GDM1 (cell line): ENCODE measurements at regions not wholly inside any gene's neighbourhood (a gene's known extent, or its start where the extent isn't known, plus 50 kb on each side); places are given as distances from the start of the nearest gene placed in this dataset.
"Not testable (repeated sequence)": the region's sequence is repeated elsewhere in the genome, so short reads cannot be mapped to it uniquely, and the experiment has no call there.

ENCODE experiments used
- DNase-seq: peaks from one replicate; lab custom pipeline; 2025; lab: John Stamatoyannopoulos, UW

DNA sequence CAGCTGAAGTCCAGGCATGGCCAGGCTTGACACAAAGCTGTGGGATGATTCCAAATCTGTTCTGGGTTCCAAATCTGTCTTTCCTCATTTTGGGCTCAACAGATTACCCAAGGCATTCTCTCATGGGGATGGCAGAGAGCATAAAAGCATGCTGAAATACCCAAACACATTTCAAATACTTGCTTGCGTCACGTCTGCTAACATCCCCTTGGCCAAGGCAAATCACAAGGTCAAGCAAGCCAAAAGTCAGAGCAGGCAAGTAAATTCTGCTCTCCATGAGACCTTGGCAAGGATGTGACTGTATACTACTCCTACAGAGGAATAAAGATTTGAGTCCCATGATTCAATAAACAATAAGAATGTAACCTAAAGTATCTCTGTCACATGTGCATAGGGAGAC, 306.7 kb downstream of the EPB41L4A start:
- no peak for DNase-seq

DNA sequence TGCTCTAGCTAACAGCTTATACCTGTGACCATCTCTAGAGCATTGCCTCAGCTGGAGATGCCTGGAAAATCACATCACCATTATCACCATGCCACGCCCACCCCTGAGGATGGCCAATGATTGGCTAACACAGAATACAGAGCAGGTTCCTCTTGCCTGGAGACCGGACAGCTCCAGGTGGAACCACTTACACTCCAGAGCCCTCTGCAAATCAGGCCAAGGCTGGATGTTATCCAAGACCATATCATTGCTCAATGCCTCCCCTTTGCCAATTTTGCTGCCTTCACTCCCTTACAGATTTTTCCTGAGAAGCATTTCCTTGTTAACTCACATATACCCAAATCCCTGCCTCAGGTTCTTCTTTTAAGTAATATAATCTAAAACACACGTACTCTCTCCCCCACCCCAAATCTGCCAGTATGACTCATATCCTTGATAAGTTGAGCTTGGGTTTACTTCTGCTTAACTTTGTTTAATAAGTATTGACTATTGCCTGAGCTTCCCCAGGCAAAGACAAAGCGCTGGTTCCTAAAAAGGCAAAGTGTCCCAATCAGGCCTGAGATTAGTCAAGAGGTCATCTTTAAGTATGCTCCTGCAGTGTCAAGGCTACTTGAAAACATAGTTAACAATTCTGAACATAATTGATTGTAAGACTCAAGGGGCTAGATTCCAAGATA, 309.6 kb downstream of the EPB41L4A start:
- no peak for DNase-seq

DNA sequence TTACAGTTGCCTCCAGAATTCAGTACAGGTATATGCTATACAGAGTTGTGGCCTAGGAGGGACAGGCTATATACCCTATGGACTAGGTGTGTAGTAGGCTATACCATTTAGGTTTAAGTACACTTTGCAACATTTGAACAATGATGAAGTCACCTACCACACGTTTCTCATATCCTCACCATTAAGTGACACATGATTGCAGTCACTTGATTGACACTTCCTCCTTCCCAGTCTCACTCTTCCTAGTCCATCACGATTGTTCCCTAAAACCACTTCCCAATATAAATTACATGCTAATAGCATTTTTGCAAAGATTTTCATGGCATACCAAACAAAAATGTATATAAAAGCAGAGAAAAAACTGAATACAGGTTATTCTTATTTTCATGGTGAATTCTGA, 312.2 kb downstream of the EPB41L4A start:
- DNase-seq: no peak

DNA sequence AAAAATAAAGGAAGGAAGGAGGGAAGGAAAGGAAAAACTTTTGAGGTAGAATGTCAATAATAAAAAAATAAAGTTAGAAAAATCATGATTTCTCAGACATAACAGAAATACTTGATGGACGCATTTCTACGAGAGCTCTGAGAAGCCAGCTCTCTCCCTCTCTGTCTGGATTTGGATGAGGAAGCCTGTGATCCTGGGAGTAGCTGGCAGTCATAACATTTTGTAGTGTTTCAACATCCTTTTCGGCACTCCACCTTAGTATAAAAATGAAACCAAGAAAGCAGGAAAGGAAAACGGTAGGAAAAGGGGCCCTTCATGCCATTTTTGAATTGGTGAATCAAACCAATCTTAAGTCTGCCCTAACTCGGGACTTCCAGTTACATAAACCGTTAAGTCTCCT, 321.3 kb downstream of the EPB41L4A start:
- no peak for DNase-seq

DNA sequence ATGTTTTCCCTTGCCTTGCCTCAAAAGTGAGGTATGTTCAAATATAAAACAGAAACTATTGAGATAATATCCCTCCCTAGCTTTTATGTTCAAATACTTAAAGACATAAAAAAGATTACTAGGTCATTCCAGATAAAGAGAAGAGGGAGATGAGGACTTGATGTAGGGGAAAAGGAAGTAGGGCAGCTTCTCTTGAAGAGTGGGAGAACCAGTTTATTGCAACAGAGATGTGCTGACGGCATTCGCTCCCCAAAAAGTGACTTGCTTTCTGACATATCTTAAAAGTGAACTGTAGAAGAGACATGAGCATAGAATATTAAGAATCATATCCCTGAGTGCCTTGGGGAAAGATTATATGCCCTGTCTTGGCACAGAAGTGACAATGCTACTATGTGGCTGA, 330.2 kb upstream of the NREP start:
- DNase-seq: no peak

DNA sequence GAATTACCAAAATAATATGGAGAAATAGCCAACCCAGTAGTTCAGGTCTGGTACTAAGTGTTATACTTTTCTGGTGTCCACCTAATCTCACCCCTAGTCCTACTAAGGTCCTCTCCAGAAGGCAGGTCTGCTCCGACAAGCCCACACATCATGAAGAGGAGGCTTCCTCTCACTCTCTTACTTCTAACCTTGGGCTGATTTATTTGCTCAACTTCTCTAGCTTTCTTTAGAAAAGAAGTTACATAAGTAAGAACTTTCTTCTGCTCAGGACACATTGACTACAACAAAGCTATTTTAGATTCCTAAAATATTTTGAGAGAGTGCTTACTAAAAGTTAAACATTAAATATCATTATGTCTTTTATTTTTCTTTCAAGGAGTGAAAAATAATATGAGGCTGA, 329.7 kb upstream of the NREP start:
- no peak for DNase-seq

DNA sequence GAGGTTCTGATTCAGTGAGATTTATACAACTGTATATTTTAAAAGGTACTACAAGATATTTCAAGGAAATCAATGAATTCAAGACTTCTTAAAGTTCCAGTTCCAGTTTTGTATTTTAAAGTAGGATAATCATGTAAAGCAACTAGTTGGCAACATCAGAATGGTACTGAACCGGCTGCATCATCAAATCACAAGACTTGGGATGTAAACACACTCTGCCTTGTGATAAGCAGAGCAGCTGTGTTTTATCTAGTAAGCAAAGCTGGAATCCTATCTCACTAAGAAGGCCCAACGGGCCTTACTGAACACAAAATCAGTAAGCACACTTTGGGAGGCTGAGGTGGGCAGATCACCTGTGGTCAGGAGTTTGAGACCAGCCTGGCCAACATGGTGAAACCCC, 327.2 kb upstream of the NREP start:
- DNase-seq: no peak

DNA sequence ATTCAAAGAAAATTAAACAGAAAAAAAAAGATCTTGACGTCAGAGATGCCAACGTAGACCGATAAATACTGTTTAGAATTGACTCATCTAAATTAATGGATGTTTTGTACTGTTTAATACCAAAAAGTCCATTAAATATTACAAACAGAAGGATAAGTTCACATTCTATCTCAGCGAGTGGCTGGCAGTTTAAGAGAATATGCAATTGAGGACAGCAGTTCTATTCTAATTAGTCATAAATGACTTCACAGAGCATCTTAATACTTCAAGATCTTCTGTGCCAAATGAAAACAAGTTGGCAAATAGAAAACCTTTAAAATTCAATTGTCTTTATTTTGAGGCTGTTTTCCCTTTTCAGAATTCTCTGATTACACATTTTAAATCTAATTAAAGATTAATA, 326.6 kb upstream of the NREP start:
- no peak for DNase-seq

DNA sequence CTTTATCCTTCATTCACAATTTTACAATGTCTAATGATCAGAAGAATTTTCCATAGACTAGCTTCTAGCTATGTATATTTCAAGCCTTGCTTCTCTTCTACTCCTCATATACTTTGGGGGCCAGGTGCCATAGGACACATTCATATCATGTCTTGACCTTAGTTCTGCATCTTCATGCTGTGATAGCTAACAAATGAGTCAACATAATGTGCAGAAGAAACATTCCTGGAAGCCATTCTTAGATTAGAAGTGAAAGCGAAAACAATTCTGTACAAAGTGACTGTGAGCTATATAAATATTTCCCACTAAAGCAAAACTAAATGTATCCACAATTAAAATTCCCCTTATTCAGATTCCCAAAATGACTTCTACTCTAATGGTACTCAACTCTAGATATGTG, 320.2 kb upstream of the NREP start:
- DNase-seq: no peak

DNA sequence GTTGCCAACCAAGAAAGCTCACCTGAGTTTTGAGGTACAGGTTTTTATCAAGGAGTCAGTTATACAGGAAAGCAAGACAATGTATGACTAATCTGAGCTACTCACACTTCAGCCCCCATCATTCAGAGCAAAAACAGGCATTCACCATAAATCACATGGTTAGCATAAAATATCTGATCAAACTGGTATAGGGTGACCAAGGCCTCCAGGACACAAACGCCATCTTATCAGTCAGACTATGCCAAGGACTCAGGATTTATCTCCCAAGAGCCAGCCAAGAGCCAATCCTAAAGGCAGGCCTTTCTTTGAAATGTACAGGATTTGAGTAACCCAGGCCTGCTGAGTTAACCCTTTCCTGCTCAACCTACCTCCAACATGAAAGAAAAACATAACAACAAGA, 313.0 kb upstream of the NREP start:
- no peak for DNase-seq

DNA sequence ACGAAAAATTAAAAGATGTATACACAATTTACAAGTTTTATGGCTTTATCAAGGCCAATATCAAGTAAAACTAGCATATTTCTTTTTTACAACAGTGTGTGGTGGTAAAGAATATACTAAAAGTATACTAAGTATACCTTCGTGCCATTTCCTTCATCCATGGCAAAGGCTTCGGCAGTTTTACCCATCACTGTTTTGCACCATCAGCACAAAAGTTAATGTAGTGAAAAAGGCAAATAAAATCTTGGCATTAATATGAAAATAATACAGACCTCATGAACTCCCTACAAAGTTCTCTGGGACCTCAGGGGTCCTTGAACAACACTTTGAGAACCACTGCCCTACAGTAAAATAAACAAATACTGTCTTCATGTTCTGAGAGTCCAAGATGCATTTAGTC, 312.3 kb upstream of the NREP start:
- no peak for DNase-seq

DNA sequence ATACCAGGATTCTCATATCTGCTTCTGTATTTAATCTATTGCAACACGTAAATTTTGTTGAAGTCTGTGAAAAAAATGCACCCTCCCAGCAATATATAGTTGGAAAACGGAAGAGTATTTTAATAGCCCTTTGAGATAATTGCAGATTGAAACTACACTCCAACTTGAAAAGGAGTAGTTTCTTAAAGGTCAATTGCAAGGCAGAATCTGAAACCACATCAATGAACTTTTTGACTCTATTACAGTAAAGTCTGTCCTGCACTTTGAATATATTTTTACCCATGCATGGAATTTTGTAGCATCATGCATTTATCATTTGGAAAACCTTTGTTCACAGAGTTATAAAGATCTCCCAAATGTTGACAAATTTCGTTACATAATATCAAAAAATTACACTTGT, 311.6 kb upstream of the NREP start:
- DNase-seq: no peak

DNA sequence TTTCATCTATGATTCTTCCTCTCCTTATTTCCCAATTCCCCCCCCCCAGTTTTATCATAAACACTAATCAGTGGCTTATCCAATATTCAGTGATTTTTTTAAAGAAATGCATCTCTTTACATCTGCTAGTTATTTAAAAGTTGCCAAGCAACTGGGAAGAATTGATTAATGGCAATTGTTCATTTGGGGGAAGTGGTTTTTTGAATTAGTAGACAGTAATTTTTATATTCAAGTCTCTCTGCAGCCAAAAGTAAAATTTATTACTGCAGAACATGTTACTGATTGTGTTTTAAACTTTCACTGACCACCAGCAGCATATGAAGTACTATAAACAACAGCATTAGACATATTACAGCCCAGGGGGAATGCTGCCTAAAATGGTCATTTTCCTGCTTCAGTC, 308.8 kb upstream of the NREP start:
- DNase-seq: no peak

DNA sequence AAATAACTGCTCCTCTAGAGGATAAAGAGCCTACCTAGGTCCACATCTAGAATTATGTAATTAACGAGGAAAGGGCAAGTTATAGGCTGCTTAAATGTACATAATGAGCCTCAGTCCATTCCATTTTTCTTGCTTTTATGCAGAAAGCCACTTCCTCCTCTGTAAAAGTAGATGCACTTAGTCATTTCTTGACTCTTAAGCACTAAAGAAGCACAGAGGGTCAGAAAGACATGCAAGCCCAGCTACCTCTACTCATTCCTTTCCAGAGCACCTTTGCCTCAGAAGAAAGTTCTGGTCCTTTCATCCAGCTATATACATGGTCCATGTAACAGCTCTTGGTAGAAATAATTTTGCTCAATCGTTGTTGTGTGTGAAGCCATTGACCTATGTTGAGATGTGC, 308.0 kb upstream of the NREP start:
- no peak for DNase-seq

DNA sequence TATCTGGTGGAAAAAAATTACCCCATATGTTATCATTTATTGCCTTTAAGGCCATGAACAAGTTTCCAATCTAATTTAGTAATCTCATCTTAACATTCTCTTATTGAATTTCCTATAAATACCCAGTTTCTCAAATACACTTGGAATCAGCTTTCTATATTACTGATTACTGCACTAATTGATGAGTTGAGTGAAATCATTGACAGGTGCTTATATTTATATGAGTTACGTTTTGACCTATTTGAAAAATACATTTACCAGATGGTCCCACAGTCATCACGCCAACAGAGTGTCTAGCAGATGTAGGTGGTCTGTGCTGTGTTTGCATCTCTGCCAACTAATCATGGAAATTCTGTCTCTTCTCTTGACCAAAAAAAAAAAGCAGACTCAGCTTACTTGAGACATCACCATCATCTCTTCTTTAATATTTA, 307.3 kb upstream of the NREP start:
- no peak for DNase-seq

DNA sequence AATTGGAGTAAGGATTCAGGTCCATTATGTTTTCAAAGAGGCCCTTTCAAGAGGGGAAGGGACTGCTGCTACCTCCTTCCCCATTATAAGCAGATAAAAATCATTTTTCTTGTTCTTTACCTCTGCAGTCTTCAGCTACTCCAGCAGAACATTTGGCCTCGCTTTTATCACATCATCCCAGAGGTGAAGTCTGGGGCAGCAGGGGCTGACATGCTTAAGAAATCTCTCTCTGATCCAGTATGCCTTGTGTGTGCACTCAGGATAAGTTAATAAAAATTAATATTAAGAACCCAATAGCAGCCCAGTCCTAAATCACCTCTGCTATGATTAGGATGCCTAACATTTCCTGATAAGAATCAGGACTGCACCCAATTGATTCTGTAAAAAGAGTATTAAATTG, 306.9 kb upstream of the NREP start:
- no peak for DNase-seq

DNA sequence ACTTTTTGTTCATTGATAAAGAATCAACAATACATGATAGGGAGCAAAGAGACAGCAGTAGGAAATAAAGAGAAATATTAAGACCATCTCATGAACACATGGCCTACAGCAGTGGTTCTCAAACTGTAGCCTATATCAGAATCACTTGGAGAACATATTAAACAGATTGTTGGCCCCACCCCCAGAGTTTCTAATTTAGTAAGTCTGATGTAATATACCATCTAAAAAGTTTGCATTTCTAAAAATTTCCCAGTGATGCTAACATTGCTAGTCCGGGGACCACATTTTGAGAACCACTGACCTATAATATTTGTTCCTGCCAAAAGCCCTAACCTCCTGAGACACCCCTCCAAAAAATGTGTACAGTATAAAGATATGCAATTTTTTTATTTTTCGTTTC, 306.2 kb upstream of the NREP start:
- DNase-seq: no peak

DNA sequence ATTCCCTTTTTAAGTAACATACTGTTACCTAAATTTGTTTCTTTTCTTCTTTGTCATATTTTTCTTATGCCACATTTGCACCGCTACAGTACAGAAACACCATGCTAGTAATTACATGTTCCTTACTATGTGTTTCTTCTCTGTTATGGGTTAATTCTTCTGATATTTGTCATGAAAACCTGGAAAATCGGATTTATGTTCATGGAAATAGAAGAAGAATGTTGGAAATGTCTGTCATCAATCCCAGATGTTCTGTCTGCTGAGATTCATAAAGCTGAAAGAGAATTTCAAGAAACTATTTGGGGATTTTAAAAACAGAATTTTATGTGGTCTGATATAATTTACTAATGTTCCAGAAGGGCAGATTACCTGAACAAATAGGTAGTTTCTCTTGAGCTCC, 305.2 kb upstream of the NREP start:
- no peak for DNase-seq

DNA sequence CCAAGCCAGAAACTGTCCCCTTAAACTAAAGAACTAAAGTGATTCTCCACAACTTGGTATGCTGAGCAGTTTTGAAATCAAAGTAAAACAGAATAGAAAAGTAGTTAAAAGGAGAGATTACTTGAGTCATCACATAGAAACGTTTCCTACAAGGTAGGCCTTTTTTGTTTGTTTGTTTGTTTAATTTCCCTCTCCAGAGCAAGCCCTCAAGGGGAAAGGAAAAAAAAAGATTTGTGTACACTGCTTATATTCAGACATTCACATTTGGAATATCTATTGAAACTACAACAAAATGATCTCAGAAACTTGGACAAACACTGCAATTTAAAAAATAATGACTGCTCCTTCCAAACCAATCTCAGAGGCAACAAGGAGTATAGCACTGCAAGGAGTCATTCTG, 304.7 kb upstream of the NREP start:
- no peak for DNase-seq

DNA sequence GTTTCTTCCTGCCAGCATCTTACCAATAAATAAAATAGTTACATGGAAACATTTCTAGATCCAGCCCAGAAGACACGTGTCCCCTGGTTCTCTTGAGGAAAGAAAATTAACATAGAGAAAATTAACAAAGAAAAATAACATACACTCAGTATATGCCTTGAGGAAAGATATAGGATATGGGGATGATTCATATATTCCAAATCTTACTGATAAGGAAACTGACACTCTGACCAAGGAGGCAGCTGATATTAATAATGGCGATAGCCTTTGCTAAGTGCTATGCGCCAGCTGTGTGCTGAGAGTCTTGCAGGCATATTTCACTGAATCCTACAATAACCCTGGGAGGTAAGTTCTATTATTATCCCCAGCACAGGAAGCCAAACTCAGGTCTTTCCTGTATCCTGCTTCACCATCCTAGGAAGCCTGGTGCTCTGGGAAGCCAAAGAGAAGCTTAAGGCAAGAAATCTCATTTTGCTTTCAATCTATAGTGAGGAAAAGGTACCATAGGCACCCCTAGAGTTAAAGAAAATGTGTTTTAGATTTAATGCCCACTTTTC, 302.7 kb upstream of the NREP start:
- no peak for DNase-seq

DNA sequence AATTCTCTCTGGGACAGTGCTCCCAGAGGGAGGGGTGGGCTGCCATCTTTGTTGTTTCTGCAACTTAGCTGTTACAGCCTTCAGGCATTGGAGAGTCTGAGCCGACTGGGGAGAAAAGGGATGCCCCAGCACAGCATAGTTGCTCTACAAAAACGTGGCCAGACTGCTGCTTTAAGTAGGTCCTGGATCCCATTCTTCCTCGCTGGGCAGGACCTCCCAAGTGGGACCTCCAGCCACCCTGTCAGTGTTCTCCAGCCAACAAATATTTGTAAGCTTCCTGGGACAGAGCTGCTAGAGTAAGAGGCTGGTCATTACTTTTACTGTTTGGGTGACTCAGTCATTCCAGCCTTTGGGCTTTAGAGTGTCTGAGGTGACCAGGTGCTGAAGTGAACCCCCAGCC, 292.7 kb upstream of the NREP start:
- DNase-seq: no peak

DNA sequence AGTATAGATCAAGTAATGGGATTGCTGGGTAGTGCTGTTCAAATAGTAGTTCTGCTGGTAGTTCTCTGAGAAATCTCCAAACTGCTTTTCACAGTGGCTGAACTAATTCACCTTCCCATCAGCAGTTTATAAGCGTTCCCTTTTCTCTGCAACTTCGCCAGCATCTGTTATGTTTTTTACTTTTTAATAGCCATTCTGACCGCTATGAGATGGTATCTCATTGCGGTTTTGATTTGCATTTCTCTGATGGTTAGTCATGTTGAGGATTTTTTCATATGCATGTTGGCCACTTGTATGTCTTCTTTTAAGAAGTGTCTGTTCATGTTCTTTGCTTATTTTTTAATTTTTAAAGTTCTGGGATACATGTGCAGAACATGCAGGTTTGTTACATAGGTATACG, 279.2 kb upstream of the NREP start:
- no peak for DNase-seq

DNA sequence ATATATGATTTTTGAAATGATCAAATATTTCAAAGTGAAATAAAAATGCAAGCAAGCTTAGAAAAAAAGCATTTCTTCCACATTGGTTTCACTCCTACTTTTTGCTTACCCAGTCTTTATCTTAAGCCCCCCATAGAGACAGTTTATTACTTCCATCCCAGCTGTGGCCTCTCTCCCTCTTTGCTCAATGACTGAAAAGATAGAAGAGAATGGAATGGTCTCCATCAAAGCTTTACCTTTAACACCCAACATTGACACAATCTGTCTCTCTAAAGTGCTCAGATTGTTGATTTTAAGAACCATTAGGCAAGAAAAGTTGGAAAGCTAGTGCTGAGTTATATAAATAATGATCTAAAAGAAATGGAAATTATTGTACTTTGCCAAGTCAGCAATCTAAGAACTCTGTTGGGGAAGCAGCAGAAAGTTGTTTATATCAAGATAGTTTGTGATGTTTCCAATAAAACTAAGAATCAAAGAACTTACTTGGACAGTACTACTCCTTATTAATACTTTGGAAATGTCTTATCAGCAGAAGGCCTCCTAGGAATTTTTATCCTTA, 277.5 kb upstream of the NREP start:
- DNase-seq: no peak

DNA sequence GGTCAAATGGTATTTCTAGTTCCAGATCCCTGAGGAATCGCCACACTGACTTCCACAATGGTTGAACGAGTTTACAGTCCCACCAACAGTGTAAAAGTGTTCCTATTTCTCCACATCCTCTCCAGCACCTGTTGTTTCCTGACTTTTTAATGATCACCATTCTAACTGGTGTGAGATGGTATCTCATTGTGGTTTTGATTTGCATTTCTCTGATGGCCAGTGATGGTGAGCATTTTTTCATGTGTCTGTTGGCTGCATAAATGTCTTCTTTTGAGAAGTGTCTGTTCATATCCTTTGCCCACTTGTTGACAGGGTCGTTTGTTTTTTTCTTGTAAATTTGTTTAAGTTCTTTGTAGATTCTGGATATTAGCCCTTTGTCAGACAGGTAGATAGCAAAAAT, 269.9 kb upstream of the NREP start:
- not testable (repeated sequence) for DNase-seq
